GM19438 (cell line): ENCODE measurements at regions not wholly inside any gene's neighbourhood (a gene's known extent, or its start where the extent isn't known, plus 50 kb on each side); places are given as distances from the start of the nearest gene placed in this dataset.
"Not testable (repeated sequence)": the region's sequence is repeated elsewhere in the genome, so short reads cannot be mapped to it uniquely, and the experiment has no call there.

Source experiments
- ATAC-seq: cut with Tn5 transposase; IDR thresholded peaks from one replicate; pipeline ENCODE4 v1.9.1; 2021; ENCODE audit warnings: low read depth; ENCODE audit not compliant: unreplicated experiment

- ATAC-seq = no peak
Observed at GRCh38 chrX:140088438-140088837, 123.1 kb upstream of the CXorf66 start.

- no peak for ATAC-seq
Observed at GRCh38 chrX:140087875-140088274, 122.6 kb upstream of the CXorf66 start.

- ATAC-seq = no peak
Observed at GRCh38 chrX:140086691-140087090, 121.4 kb upstream of the CXorf66 start.

- ATAC-seq = not testable (repeated sequence)
Observed at GRCh38 chrX:140074851-140075250, 109.5 kb upstream of the CXorf66 start.

GRCh38 chrX:140071037-140071436, 105.7 kb upstream of the CXorf66 start:
- ATAC-seq = no peak

GRCh38 chrX:140065961-140066662, 100.8 kb upstream of the CXorf66 start:
- ATAC-seq = no peak

- no peak for ATAC-seq
Observed at GRCh38 chrX:140064993-140065392, 99.7 kb upstream of the CXorf66 start.

- ATAC-seq = peak; percentile 96
Observed at GRCh38 chrX:140057001-140057411, 91.7 kb upstream of the CXorf66 start.

GRCh38 chrX:140053846-140054245, 88.5 kb upstream of the CXorf66 start:
- ATAC-seq = no peak

- no peak for ATAC-seq
Observed at GRCh38 chrX:140050906-140051305, 85.6 kb upstream of the CXorf66 start.

GRCh38 chrX:140040386-140040785, 75.1 kb upstream of the CXorf66 start:
- ATAC-seq = no peak

GRCh38 chrX:140038842-140039241, 73.5 kb upstream of the CXorf66 start:
- no peak for ATAC-seq

- no peak for ATAC-seq
Observed at GRCh38 chrX:140034916-140035315, 69.6 kb upstream of the CXorf66 start.

GRCh38 chrX:140022482-140022881, 57.2 kb upstream of the CXorf66 start:
- ATAC-seq = no peak

GRCh38 chrX:140019134-140019533, 53.8 kb upstream of the CXorf66 start:
- ATAC-seq = not testable (repeated sequence)
